GM12801 (cell line): ENCODE measurements at regions not wholly inside any gene's neighbourhood (a gene's known extent, or its start where the extent isn't known, plus 50 kb on each side); places are given as distances from the start of the nearest gene placed in this dataset.

Source experiments
- CTCF ChIP-seq: IDR thresholded peaks from one replicate; pipeline ENCODE4 v1.5.1; 2011; ENCODE audit warnings: control low read depth; ENCODE audit not compliant: insufficient read length; ENCODE audit errors: extremely low read depth

GRCh38 chr1:88126467-88126866, 557.6 kb upstream of the PKN2 start:
- no peak for TF ChIP-seq CTCF

- TF ChIP-seq CTCF: no peak
Observed at GRCh38 chr1:88133991-88134390, 550.1 kb upstream of the PKN2 start.

- TF ChIP-seq CTCF: no peak
Observed at GRCh38 chr1:88134983-88135921, 548.8 kb upstream of the PKN2 start.

- no peak for TF ChIP-seq CTCF
Observed at GRCh38 chr1:88139633-88140032, 544.4 kb upstream of the PKN2 start.

- TF ChIP-seq CTCF: no peak
Observed at GRCh38 chr1:88140325-88140724, 543.7 kb upstream of the PKN2 start.

- no peak for TF ChIP-seq CTCF
Observed at GRCh38 chr1:88141499-88142074, 542.5 kb upstream of the PKN2 start.

- TF ChIP-seq CTCF: no peak
Observed at GRCh38 chr1:88145752-88146151, 538.3 kb upstream of the PKN2 start.
